Gastroesophageal sphincter (tissue), 3 donors: ENCODE measurements at regions not wholly inside any gene's neighbourhood (a gene's known extent, or its start where the extent isn't known, plus 50 kb on each side); places are given as distances from the start of the nearest gene placed in this dataset.

ENCODE experiments used
- CTCF ChIP-seq, 4 experiments: fragments of 200-600 bp in 2 of 4; fragments of 450-650 bp in 2 of 4; sonication (generic) in 1 of 4; IDR thresholded peaks; one replicate each; pipeline ENCODE4 v1.5.1; 2017 to 2019; ENCODE audit warnings: antibody characterized with exemption in 4 of 4, mild to moderate bottlenecking in 2 of 4, moderate library complexity in 2 of 4
- EP300 ChIP-seq: sonication (generic); formaldehyde crosslinking; IDR thresholded peaks from one replicate; pipeline ENCODE4 v1.6.1; 2017; ENCODE audit warnings: antibody characterized with exemption, mild to moderate bottlenecking
- POLR2A ChIP-seq, 2 donors: fragments of 450-650 bp; IDR thresholded peaks; one replicate each; pipeline ENCODE4 v1.6.1; 2017; ENCODE audit warnings: antibody characterized with exemption in 2 of 2, mild to moderate bottlenecking in 2 of 2, moderate library complexity in 1 of 2
- POLR2AphosphoS5 ChIP-seq: sonication (generic); formaldehyde crosslinking; IDR thresholded peaks from one replicate; pipeline ENCODE4 v1.6.1; 2017; ENCODE audit warnings: antibody characterized with exemption

GRCh38 chr14:49493557-49493956 is 92.6 kb downstream of the RPS29 start:
- TF ChIP-seq POLR2AphosphoS5 (no peak), CTCF (IDR thresholded peaks at IDR 0.05) (no peak), POLR2A (IDR thresholded peaks at IDR 0.05) (no peak), EP300 (no peak)
